MCF 10A (cell line): ENCODE measurements at regions not wholly inside any gene's neighbourhood (a gene's known extent, or its start where the extent isn't known, plus 50 kb on each side); places are given as distances from the start of the nearest gene placed in this dataset.

Experiments
- BruUV-seq: library from RNA; stranded (reverse); fragments of 400-500 nt; replicated peaks from 2 replicates; lab custom pipeline; 2021; lab: Mats Ljungman, UMichigan
- CTCF ChIA-PET: fragments of 300-600 bp; sonication (Branson Sonifier 250); formaldehyde crosslinking; extraction: SDS; loops from one replicate; lab custom pipeline; 2021; ENCODE audit warnings: antibody characterized with exemption, inconsistent platforms; lab: Yijun Ruan, JAX
- POLR2A ChIA-PET: fragments of 300-600, 350-650 bp; sonication (Branson Sonifier 250); formaldehyde crosslinking; extraction: SDS; loops from one replicate; lab custom pipeline; 2020; ENCODE audit warnings: antibody characterized with exemption, inconsistent platforms; lab: Yijun Ruan, JAX
- DNase-seq: peaks from one replicate; pipeline ENCODE4 v3.0.0-alpha.2; 2018; ENCODE audit not compliant: unreplicated experiment
- H3K27ac Mint-ChIP-seq: one replicate; pipeline ENCODE4 v1.8.0; 2022; ENCODE audit warnings: mild to moderate bottlenecking, low read depth, mixed read lengths; ENCODE audit not compliant: unreplicated experiment
- H3K27me3 Mint-ChIP-seq: one replicate; pipeline ENCODE4 v1.8.0; 2022; ENCODE audit warnings: mixed read lengths; ENCODE audit not compliant: insufficient read depth, unreplicated experiment
- H3K36me3 Mint-ChIP-seq: one replicate; pipeline ENCODE4 v1.8.0; 2022; ENCODE audit warnings: mild to moderate bottlenecking, moderate library complexity, mixed read lengths; ENCODE audit not compliant: insufficient read depth, unreplicated experiment
- H3K4me1 Mint-ChIP-seq: one replicate; pipeline ENCODE4 v1.8.0; 2022; ENCODE audit warnings: mixed read lengths; ENCODE audit not compliant: insufficient read depth, unreplicated experiment
- H3K4me3 Mint-ChIP-seq: one replicate; pipeline ENCODE4 v1.8.0; 2022; ENCODE audit warnings: mild to moderate bottlenecking, moderate library complexity, mixed read lengths; ENCODE audit not compliant: unreplicated experiment
- H3K9me3 Mint-ChIP-seq: one replicate; pipeline ENCODE4 v1.8.0; 2022; ENCODE audit warnings: mixed read lengths; ENCODE audit not compliant: unreplicated experiment
- CTCF ChIP-seq: fragments of 200-600 bp; IDR thresholded peaks from one replicate; pipeline ENCODE4 v1.8.0; 2022; ENCODE audit warnings: antibody characterized with exemption, mild to moderate bottlenecking; ENCODE audit not compliant: unreplicated experiment
- intact Hi-C: fragments of 100-400 bp; cut with micrococcal nuclease; formaldehyde crosslinking; loops from 2 replicates; pipeline ENCODE4 v1.14.1; 2022

GRCh38 chr9:106284296-106284695, 578.7 kb upstream of the ZNF462 start:
- Mint-ChIP-seq H3K27me3 (no peaks in the 10 kb centered on the region), H3K4me1 (no peaks in the 10 kb centered on the region), H3K27ac (no peak overlapping the region), H3K36me3 (no peaks in the 10 kb centered on the region), H3K4me3 (no peak overlapping the region), H3K9me3 (peaks cover 5% of the 10 kb centered on the region)
- no peak for TF ChIP-seq CTCF
- CTCF ChIA-PET: interaction anchor here (0.5 to 1.0 kb wide), 4 partner anchors 11 to 991 kb away, joined by 3 to 4 read pairs (median 3); no protein-coding TSS in a partner anchor
- intact Hi-C loops: loop anchor here (2.0 kb wide), 1 partner anchor 579 kb away; the partner anchor contains the start of gene ZNF462
- no TSS peak for BruUV-seq
- POLR2A ChIA-PET: no interaction called here
- peak; percentile 4 for DNase-seq

GRCh38 chr9:106286249-106286648, 576.7 kb upstream of the ZNF462 start:
- POLR2A ChIA-PET: no interaction called here
- Mint-ChIP-seq H3K36me3 (no peaks in the 10 kb centered on the region), H3K27me3 (no peaks in the 10 kb centered on the region), H3K4me3 (no peak overlapping the region), H3K4me1 (no peaks in the 10 kb centered on the region), H3K27ac (no peak overlapping the region), H3K9me3 (peaks cover 5% of the 10 kb centered on the region)
- intact Hi-C loops: no loop called here
- DNase-seq: peak; percentile 37
- no peak for TF ChIP-seq CTCF
- BruUV-seq: no TSS peak
- CTCF ChIA-PET: interaction anchor here (0.6 kb wide), 1 partner anchor 730 kb away, joined by 3 read pairs; no protein-coding TSS in a partner anchor

DNA sequence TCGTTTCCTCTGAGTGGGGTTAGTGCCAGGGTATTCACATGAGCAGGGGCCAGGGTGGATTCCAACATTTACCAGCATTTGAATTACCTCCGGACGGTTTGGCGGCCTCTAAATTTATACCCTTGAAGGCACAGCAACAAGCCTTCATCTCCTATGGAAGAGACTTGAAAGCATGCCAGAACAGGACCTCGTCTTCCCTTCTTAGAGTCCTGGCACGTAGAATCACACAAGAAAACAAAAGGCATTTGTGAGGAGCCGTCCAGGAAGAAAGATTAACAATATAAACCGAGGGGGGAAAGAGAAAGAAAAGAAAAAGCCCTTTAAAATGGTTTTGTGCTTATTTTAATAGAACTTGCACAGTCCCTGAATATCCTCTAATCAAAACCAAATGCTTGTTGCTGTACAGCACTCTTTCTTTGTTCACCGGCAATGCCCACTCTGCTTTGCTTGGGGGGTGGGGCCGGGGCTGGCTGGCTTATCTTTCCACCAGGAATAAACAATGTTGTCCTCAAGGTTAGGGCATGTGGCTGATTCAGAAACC, 575.8 kb upstream of the ZNF462 start:
- CTCF ChIA-PET: interaction anchor here (0.6 kb wide), 1 partner anchor 729 kb away, joined by 3 read pairs; no protein-coding TSS in a partner anchor
- no peak for DNase-seq

GRCh38 chr9:106287731-106288130, 575.2 kb upstream of the ZNF462 start:
- Mint-ChIP-seq H3K4me3 (no peak overlapping the region), H3K27ac (no peak overlapping the region), H3K4me1 (no peaks in the 10 kb centered on the region), H3K36me3 (no peaks in the 10 kb centered on the region), H3K27me3 (no peaks in the 10 kb centered on the region), H3K9me3 (no peaks in the 10 kb centered on the region)
- DNase-seq: no peak
- ChIA-PET CTCF (no interaction called here), POLR2A (interaction anchor here (0.7 kb wide), 1 partner anchor 509 kb away, joined by 3 read pairs; no protein-coding TSS in a partner anchor)
- TF ChIP-seq CTCF: no peak
- BruUV-seq: no TSS peak
- intact Hi-C loops: no loop called here

More for the DNA sequence above, 575.8 kb upstream of the ZNF462 start:
- Mint-ChIP-seq H3K4me1 (no peaks in the 10 kb centered on the region), H3K27me3 (no peaks in the 10 kb centered on the region), H3K27ac (no peak overlapping the region), H3K9me3 (peaks cover 3% of the 10 kb centered on the region), H3K4me3 (no peak overlapping the region), H3K36me3 (no peaks in the 10 kb centered on the region)
- POLR2A ChIA-PET: interaction anchor here (0.7 kb wide), 1 partner anchor 510 kb away, joined by 3 read pairs; no protein-coding TSS in a partner anchor
- BruUV-seq: no TSS peak
- TF ChIP-seq CTCF: no peak
- intact Hi-C loops: no loop called here
